Activated naive CD4-positive, alpha-beta T cell treated with anti-CD3 and anti-CD28 coated beads, Interleukin-2, amount 50 U/mL, for 24 hours (primary cell): ENCODE measurements at regions not wholly inside any gene's neighbourhood (a gene's known extent, or its start where the extent isn't known, plus 50 kb on each side); places are given as distances from the start of the nearest gene placed in this dataset.
"Not testable (repeated sequence)": the region's sequence is repeated elsewhere in the genome, so short reads cannot be mapped to it uniquely, and the experiment has no call there.

Experiments used
- H3K27ac Mint-ChIP-seq: one replicate; pipeline ENCODE4 v1.8.0; 2021; ENCODE audit warnings: mild to moderate bottlenecking, mixed read lengths
- H3K27me3 Mint-ChIP-seq: one replicate; pipeline ENCODE4 v1.8.0; 2021; ENCODE audit warnings: mixed read lengths
- H3K36me3 Mint-ChIP-seq: one replicate; pipeline ENCODE4 v1.8.0; 2021; ENCODE audit warnings: mixed read lengths
- H3K4me1 Mint-ChIP-seq: one replicate; pipeline ENCODE4 v1.8.0; 2021; ENCODE audit warnings: mixed read lengths
- H3K4me3 Mint-ChIP-seq: one replicate; pipeline ENCODE4 v1.8.0; 2021; ENCODE audit warnings: mild to moderate bottlenecking, mixed read lengths
- H3K9me3 Mint-ChIP-seq: one replicate; pipeline ENCODE4 v1.8.0; 2021; ENCODE audit warnings: mixed read lengths

GRCh38 chr1:2851918-2852317 lies 50.4 kb upstream of the TTC34 start:
- not testable (repeated sequence) for H3K27ac Mint-ChIP-seq, H3K9me3 Mint-ChIP-seq, H3K36me3 Mint-ChIP-seq, H3K4me3 Mint-ChIP-seq, H3K27me3 Mint-ChIP-seq
- peaks cover 15% of the 10 kb centered on the region for H3K4me1 Mint-ChIP-seq

- H3K27me3 Mint-ChIP-seq, result no peaks in the 10 kb centered on the region
Measured at GRCh38 chr1:2853711-2854110, 52.2 kb upstream of the TTC34 start.

GRCh38 chr1:2854151-2854550 lies 52.7 kb upstream of the TTC34 start:
- no peak overlapping the region for H3K27ac Mint-ChIP-seq
- no peaks in the 10 kb centered on the region for H3K36me3 Mint-ChIP-seq
- no peak overlapping the region for H3K4me3 Mint-ChIP-seq
- H3K27me3 Mint-ChIP-seq, result no peaks in the 10 kb centered on the region
- H3K9me3 Mint-ChIP-seq, result no peaks in the 10 kb centered on the region
- H3K4me1 Mint-ChIP-seq, result no peaks in the 10 kb centered on the region

More at GRCh38 chr1:2853711-2854110, 52.2 kb upstream of the TTC34 start:
- no peak overlapping the region for H3K27ac Mint-ChIP-seq
- H3K4me1 Mint-ChIP-seq, result peaks cover under 1% of the 10 kb centered on the region
- H3K36me3 Mint-ChIP-seq, result no peaks in the 10 kb centered on the region
- no peak overlapping the region for H3K4me3 Mint-ChIP-seq
- no peaks in the 10 kb centered on the region for H3K9me3 Mint-ChIP-seq

GRCh38 chr1:2854611-2855010 lies 53.1 kb upstream of the TTC34 start:
- H3K4me1 Mint-ChIP-seq, result no peaks in the 10 kb centered on the region
- H3K9me3 Mint-ChIP-seq, result no peaks in the 10 kb centered on the region
- no peaks in the 10 kb centered on the region for H3K27me3 Mint-ChIP-seq
- no peak overlapping the region for H3K4me3 Mint-ChIP-seq
- H3K27ac Mint-ChIP-seq, result no peak overlapping the region
- H3K36me3 Mint-ChIP-seq, result no peaks in the 10 kb centered on the region

GRCh38 chr1:2855206-2856065 lies 53.9 kb upstream of the TTC34 start:
- Mint-ChIP-seq H3K4me3 (no peak overlapping the region), H3K36me3 (no peaks in the 10 kb centered on the region), H3K27ac (no peak overlapping the region), H3K27me3 (no peaks in the 10 kb centered on the region), H3K9me3 (no peaks in the 10 kb centered on the region), H3K4me1 (no peaks in the 10 kb centered on the region)

GRCh38 chr1:2856066-2856390 lies 54.5 kb upstream of the TTC34 start:
- H3K9me3 Mint-ChIP-seq, result no peaks in the 10 kb centered on the region

GRCh38 chr1:2856676-2857375 lies 55.3 kb upstream of the TTC34 start:
- Mint-ChIP-seq H3K4me1 (no peaks in the 10 kb centered on the region), H3K27ac (no peak overlapping the region), H3K27me3 (no peaks in the 10 kb centered on the region), H3K36me3 (no peaks in the 10 kb centered on the region), H3K4me3 (no peak overlapping the region), H3K9me3 (no peaks in the 10 kb centered on the region)

More at GRCh38 chr1:2856066-2856390, 54.5 kb upstream of the TTC34 start:
- H3K4me1 Mint-ChIP-seq, result no peaks in the 10 kb centered on the region
- H3K27ac Mint-ChIP-seq, result no peak overlapping the region
- no peaks in the 10 kb centered on the region for H3K27me3 Mint-ChIP-seq
- no peak overlapping the region for H3K4me3 Mint-ChIP-seq
- H3K36me3 Mint-ChIP-seq, result no peaks in the 10 kb centered on the region

- Mint-ChIP-seq H3K27ac (no peak overlapping the region), H3K4me3 (no peak overlapping the region), H3K9me3 (no peaks in the 10 kb centered on the region), H3K4me1 (no peaks in the 10 kb centered on the region), H3K27me3 (no peaks in the 10 kb centered on the region), H3K36me3 (no peaks in the 10 kb centered on the region)
Measured at GRCh38 chr1:2857521-2857920, 56.0 kb upstream of the TTC34 start.

GRCh38 chr1:2858676-2859075 lies 57.2 kb upstream of the TTC34 start:
- Mint-ChIP-seq H3K27me3 (no peaks in the 10 kb centered on the region), H3K4me3 (no peak overlapping the region), H3K9me3 (no peaks in the 10 kb centered on the region), H3K36me3 (no peaks in the 10 kb centered on the region), H3K27ac (peak overlapping the region; percentile 2), H3K4me1 (no peaks in the 10 kb centered on the region)

GRCh38 chr1:2859219-2859880 lies 57.9 kb upstream of the TTC34 start:
- Mint-ChIP-seq H3K27me3 (no peaks in the 10 kb centered on the region), H3K4me1 (no peaks in the 10 kb centered on the region), H3K4me3 (no peak overlapping the region), H3K36me3 (no peaks in the 10 kb centered on the region), H3K27ac (no peak overlapping the region), H3K9me3 (no peaks in the 10 kb centered on the region)

GRCh38 chr1:2859881-2860430 lies 58.5 kb upstream of the TTC34 start:
- Mint-ChIP-seq H3K27ac (no peak overlapping the region), H3K36me3 (no peaks in the 10 kb centered on the region), H3K4me3 (no peak overlapping the region), H3K27me3 (no peaks in the 10 kb centered on the region), H3K4me1 (no peaks in the 10 kb centered on the region), H3K9me3 (no peaks in the 10 kb centered on the region)

GRCh38 chr1:2860476-2861142 lies 59.1 kb upstream of the TTC34 start:
- Mint-ChIP-seq H3K9me3 (no peaks in the 10 kb centered on the region), H3K4me3 (no peak overlapping the region), H3K4me1 (no peaks in the 10 kb centered on the region), H3K36me3 (no peaks in the 10 kb centered on the region), H3K27ac (no peak overlapping the region), H3K27me3 (no peaks in the 10 kb centered on the region)

GRCh38 chr1:2861143-2861987 lies 59.9 kb upstream of the TTC34 start:
- no peaks in the 10 kb centered on the region for H3K9me3 Mint-ChIP-seq
- H3K27ac Mint-ChIP-seq, result no peak overlapping the region
- H3K4me1 Mint-ChIP-seq, result no peaks in the 10 kb centered on the region
- no peaks in the 10 kb centered on the region for H3K36me3 Mint-ChIP-seq
- H3K4me3 Mint-ChIP-seq, result no peak overlapping the region
- no peaks in the 10 kb centered on the region for H3K27me3 Mint-ChIP-seq

GRCh38 chr1:2861988-2862813 lies 60.7 kb upstream of the TTC34 start:
- Mint-ChIP-seq H3K4me1 (no peaks in the 10 kb centered on the region), H3K4me3 (no peak overlapping the region), H3K27ac (no peak overlapping the region), H3K36me3 (no peaks in the 10 kb centered on the region), H3K27me3 (peaks cover 2% of the 10 kb centered on the region), H3K9me3 (no peaks in the 10 kb centered on the region)
